Panc1 (cell line): ENCODE measurements at regions not wholly inside any gene's neighbourhood (a gene's known extent, or its start where the extent isn't known, plus 50 kb on each side); places are given as distances from the start of the nearest gene placed in this dataset.

Experiments
- ATAC-seq: fragments of 200-7000 bp; cut with Tn5 transposase; 2 replicates; pipeline ENCODE4 v1.9.1; 2020; ENCODE audit warnings: mild to moderate bottlenecking, moderate library complexity
- BruUV-seq: library from RNA; stranded (reverse); fragments of 400-500 nt; replicated peaks from 2 replicates; lab custom pipeline; 2021; lab: Mats Ljungman, UMichigan
- CTCF ChIA-PET: fragments of 300-600 bp; sonication (Branson Sonifier 250); formaldehyde crosslinking; loops from one replicate; lab custom pipeline; 2022; ENCODE audit warnings: antibody characterized with exemption; lab: Charles Lee
- POLR2A ChIA-PET: fragments of 300-600 bp; sonication (Branson Sonifier 250); formaldehyde crosslinking; loops from one replicate; lab custom pipeline; 2022; ENCODE audit warnings: antibody characterized with exemption; lab: Charles Lee
- DNase-seq: peaks from one replicate; pipeline ENCODE4 v3.0.0-alpha.2; 2010; ENCODE audit warnings: low read depth, low spot score
- H3K27ac ChIP-seq: 2 replicates; pipeline ENCODE4 v1.5.1; 2011; ENCODE audit warnings: mild to moderate bottlenecking, low read length, inconsistent platforms
- H3K27me3 ChIP-seq: fragments of 200-500 bp; sonication (Bioruptor generic); 2 replicates; pipeline ENCODE4 v1.6.0; 2014; ENCODE audit warnings: low read length, inconsistent platforms; ENCODE audit not compliant: control insufficient read depth, insufficient read depth
- H3K36me3 ChIP-seq: fragments of 200-500 bp; sonication (Bioruptor generic); 2 replicates; pipeline ENCODE4 v1.5.1; 2014; ENCODE audit warnings: inconsistent platforms, mild to moderate bottlenecking, low read length, moderate library complexity; ENCODE audit not compliant: control insufficient read depth, insufficient read depth
- H3K4me1 ChIP-seq: 2 replicates; pipeline ENCODE4 v1.5.1; 2011; ENCODE audit warnings: inconsistent platforms, mild to moderate bottlenecking, low read length, moderate library complexity; ENCODE audit not compliant: control insufficient read depth, insufficient read depth
- H3K4me3 ChIP-seq, 2 experiments: 2 replicates each; pipeline ENCODE4 v1.5.1; 2011 to 2012; ENCODE audit warnings: low read depth in 2 of 2, low read length in 2 of 2, mild to moderate bottlenecking in 2 of 2, inconsistent platforms in 1 of 2, moderate library complexity in 1 of 2
- H3K9me3 ChIP-seq: fragments of 200-500 bp; sonication (Bioruptor generic); 2 replicates; pipeline ENCODE4 v1.5.1; 2014; ENCODE audit warnings: low read depth, mild to moderate bottlenecking, inconsistent platforms, low read length, moderate library complexity; ENCODE audit not compliant: control insufficient read depth, insufficient read depth
- POLR2AphosphoS5 ChIP-seq: IDR thresholded peaks from 2 replicates; pipeline ENCODE4 v1.6.1; 2012; ENCODE audit warnings: mild to moderate bottlenecking, low read depth, low read length, moderate library complexity
- SIN3A ChIP-seq: IDR thresholded peaks from 2 replicates; pipeline ENCODE4 v1.6.1; 2012; ENCODE audit warnings: low read depth, mild to moderate bottlenecking, low read length, moderate library complexity, borderline replicate concordance; ENCODE audit not compliant: insufficient read depth
- TCF7L2 ChIP-seq: IDR thresholded peaks from 2 replicates; pipeline ENCODE4 v1.6.1; 2011; ENCODE audit warnings: mild to moderate bottlenecking, low read depth, low read length, inconsistent platforms
- in situ Hi-C: cut with HindIII; loops from 2 replicates; pipeline ENCODE4 v1.10.0; 2016; ENCODE audit warnings: low sequenced_read_pairs, low pct_unique_long_range_greater_than_20kb
- intact Hi-C: fragments of 100-400 bp; cut with micrococcal nuclease; formaldehyde crosslinking; loops from one replicate; pipeline ENCODE4 v1.10.0; 2022; ENCODE audit not compliant: unreplicated experiment
- TF ChIP-seq, protein P1 (sequence below), 2 experiments: IDR thresholded peaks; 2 replicates each; pipeline ENCODE4 v1.6.1; 2011 to 2012; ENCODE audit warnings: low read depth in 2 of 2, control low read depth in 1 of 2, low read length in 1 of 2, mild to moderate bottlenecking in 1 of 2, moderate library complexity in 1 of 2; ENCODE audit not compliant: insufficient read depth in 1 of 2
- TF ChIP-seq, protein P2 (sequence below): fragments of 450-650 bp; IDR thresholded peaks from 2 replicates; pipeline ENCODE4 v1.5.1; 2017; ENCODE audit warnings: mild to moderate bottlenecking

DNA sequence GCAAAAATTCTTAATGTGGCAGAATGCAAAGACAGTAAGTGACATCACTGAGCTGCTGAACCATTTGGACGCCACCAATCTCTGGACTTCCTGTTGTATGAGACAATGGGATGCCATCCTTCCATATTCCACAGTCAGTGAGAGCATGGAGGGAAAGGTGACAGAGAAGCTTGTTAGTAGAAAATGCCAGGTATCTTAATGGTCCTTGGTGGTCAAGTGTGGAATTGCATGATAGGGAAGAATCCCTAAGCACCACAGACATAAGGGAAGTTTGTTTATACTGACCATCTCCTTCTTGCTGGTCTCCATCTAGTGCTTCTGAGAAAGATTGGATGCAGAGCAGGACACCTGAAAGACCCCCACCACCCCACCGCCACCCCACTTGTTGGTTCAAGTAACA lies 1410.0 kb upstream of the TMEM132C start:
- ChIA-PET POLR2A (no interaction called here), CTCF (no interaction called here)
- DNase-seq, result no peak
- Histone ChIP-seq H3K27ac (no peak overlapping the region), H3K4me1 (no peaks in the 10 kb centered on the region), H3K27me3 (no peaks in the 10 kb centered on the region), H3K36me3 (no peaks in the 10 kb centered on the region), H3K4me3 (no peak overlapping the region), H3K9me3 (no peaks in the 10 kb centered on the region)
- TF ChIP-seq, protein P1, sequence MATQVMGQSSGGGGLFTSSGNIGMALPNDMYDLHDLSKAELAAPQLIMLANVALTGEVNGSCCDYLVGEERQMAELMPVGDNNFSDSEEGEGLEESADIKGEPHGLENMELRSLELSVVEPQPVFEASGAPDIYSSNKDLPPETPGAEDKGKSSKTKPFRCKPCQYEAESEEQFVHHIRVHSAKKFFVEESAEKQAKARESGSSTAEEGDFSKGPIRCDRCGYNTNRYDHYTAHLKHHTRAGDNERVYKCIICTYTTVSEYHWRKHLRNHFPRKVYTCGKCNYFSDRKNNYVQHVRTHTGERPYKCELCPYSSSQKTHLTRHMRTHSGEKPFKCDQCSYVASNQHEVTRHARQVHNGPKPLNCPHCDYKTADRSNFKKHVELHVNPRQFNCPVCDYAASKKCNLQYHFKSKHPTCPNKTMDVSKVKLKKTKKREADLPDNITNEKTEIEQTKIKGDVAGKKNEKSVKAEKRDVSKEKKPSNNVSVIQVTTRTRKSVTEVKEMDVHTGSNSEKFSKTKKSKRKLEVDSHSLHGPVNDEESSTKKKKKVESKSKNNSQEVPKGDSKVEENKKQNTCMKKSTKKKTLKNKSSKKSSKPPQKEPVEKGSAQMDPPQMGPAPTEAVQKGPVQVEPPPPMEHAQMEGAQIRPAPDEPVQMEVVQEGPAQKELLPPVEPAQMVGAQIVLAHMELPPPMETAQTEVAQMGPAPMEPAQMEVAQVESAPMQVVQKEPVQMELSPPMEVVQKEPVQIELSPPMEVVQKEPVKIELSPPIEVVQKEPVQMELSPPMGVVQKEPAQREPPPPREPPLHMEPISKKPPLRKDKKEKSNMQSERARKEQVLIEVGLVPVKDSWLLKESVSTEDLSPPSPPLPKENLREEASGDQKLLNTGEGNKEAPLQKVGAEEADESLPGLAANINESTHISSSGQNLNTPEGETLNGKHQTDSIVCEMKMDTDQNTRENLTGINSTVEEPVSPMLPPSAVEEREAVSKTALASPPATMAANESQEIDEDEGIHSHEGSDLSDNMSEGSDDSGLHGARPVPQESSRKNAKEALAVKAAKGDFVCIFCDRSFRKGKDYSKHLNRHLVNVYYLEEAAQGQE (IDR thresholded peaks at IDR 0.05; ENCODE audit: insufficient read depth in 1 of 2, low read depth in 2 of 2, low read length in 1 of 2), result no peak
- no peak for TF ChIP-seq TCF7L2
- TF ChIP-seq SIN3A, result no peak
- ATAC-seq, result no peak
- in situ Hi-C loops (no loop called here), intact Hi-C loops (no loop called here)
- no TSS peak for BruUV-seq

DNA sequence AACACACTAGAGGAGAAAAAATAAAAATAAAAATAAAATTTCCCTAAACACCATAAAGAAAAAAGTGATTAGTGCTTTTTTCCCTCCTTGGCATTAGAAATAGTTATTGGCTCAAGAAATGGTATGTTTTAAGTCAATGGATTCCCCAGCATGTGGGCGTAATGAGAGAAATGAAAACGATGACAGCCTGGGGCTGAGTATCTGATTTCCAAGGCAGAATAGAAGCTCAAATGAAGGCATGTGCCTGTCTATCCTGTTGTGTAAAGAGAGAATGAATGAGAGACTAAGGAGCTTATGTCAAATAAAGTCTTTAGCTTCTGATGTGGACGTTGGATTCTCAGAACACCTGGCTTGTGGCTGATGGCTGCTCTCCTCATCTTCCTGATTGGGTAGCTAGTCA lies 1408.4 kb upstream of the TMEM132C start:
- in situ Hi-C loops, result no loop called here
- ChIA-PET CTCF (no interaction called here), POLR2A (no interaction called here)
- Histone ChIP-seq H3K4me1 (no peaks in the 10 kb centered on the region), H3K27me3 (no peaks in the 10 kb centered on the region), H3K4me3 (no peak overlapping the region), H3K36me3 (no peaks in the 10 kb centered on the region), H3K27ac (no peak overlapping the region), H3K9me3 (no peaks in the 10 kb centered on the region)
- TF ChIP-seq, protein P1 (IDR thresholded peaks at IDR 0.05; ENCODE audit: insufficient read depth in 1 of 2, low read depth in 2 of 2, low read length in 1 of 2), result no peak
- TF ChIP-seq SIN3A, result no peak
- TF ChIP-seq, protein P2, sequence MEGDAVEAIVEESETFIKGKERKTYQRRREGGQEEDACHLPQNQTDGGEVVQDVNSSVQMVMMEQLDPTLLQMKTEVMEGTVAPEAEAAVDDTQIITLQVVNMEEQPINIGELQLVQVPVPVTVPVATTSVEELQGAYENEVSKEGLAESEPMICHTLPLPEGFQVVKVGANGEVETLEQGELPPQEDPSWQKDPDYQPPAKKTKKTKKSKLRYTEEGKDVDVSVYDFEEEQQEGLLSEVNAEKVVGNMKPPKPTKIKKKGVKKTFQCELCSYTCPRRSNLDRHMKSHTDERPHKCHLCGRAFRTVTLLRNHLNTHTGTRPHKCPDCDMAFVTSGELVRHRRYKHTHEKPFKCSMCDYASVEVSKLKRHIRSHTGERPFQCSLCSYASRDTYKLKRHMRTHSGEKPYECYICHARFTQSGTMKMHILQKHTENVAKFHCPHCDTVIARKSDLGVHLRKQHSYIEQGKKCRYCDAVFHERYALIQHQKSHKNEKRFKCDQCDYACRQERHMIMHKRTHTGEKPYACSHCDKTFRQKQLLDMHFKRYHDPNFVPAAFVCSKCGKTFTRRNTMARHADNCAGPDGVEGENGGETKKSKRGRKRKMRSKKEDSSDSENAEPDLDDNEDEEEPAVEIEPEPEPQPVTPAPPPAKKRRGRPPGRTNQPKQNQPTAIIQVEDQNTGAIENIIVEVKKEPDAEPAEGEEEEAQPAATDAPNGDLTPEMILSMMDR, result no peak
- TF ChIP-seq TCF7L2, result no peak
- TF ChIP-seq POLR2AphosphoS5, result no peak
- intact Hi-C loops, result no loop called here
- BruUV-seq, result no TSS peak
- no peak for DNase-seq
- ATAC-seq, result no peak
